ENCODE measurements at regions not wholly inside any gene's neighbourhood (a gene's known extent, or its start where the extent isn't known, plus 50 kb on each side); places are given as distances from the start of the nearest gene placed in this dataset.

DNA sequence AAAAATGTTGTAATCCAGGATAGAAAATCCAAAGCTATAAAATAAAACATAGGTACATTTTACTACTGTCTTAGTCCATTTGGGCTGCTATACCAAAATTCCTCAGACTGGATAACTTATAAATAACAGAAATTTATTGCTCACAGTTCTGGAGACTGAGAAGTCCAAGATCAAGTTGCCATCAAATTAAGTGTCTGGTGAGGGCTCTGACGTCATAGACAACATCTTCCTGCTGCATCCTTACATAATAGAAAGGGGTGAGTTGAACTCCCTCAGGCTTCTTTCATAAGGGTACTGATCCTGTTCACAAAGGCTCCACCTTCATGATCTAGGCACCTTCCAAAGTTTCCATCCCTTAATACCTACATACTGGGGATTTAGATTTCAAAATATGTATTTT is 826.8 kb downstream of the NTRK3 start:
- TF ChIP-seq CTCF (IDR thresholded peaks at IDR 0.05; ENCODE audit: insufficient read depth, low read length) (no peak), GABPA (IDR thresholded peaks at IDR 0.05; ENCODE audit: low read depth) (no peak), POLR2AphosphoS5 (IDR thresholded peaks at IDR 0.05; ENCODE audit: low read depth) (no peak), SPI1 (IDR thresholded peaks at IDR 0.05; ENCODE audit: borderline replicate concordance, low read depth) (no peak)

Data from HL-60 (cell line).